ENCODE measurements at regions not wholly inside any gene's neighbourhood (a gene's known extent, or its start where the extent isn't known, plus 50 kb on each side); places are given as distances from the start of the nearest gene placed in this dataset.

GRCh38 chrX:116238567-116239255 is 68.2 kb downstream of the AGTR2 start:
- H3K4me2 ChIP-seq (ENCODE audit: low read length): no peak overlapping the region
- H3K23ac ChIP-seq (ENCODE audit: low read length): no peak overlapping the region
- no peak overlapping the region for H4K8ac ChIP-seq (ENCODE audit: low read depth, low read length)
- no peak overlapping the region for H3K4ac ChIP-seq (ENCODE audit: low read depth, low read length)
- no peak overlapping the region for H2AK5ac ChIP-seq (ENCODE audit: low read length)
- no peak overlapping the region for H3K18ac ChIP-seq (ENCODE audit: low read length)
- WGBS (ENCODE audit: extremely low coverage, insufficient coverage, low lambda C conversion rate): no CpG with 5 or more reads among the region's 2 CpGs
- no peak overlapping the region for H4K5ac ChIP-seq (ENCODE audit: low read length)
- H3K79me1 ChIP-seq (ENCODE audit: low read length): no peaks in the 10 kb centered on the region
- no peaks in the 10 kb centered on the region for H3K36me3 ChIP-seq (ENCODE audit: control insufficient read depth, insufficient read depth, low read length)
- H3K4me3 ChIP-seq (ENCODE audit: low read length): no peak overlapping the region
- no peak overlapping the region for H2BK5ac ChIP-seq (ENCODE audit: low read length)
- H3K27me3 ChIP-seq (ENCODE audit: insufficient read depth, low read length, poor library complexity): no peaks in the 10 kb centered on the region
- H3K56ac ChIP-seq (ENCODE audit: low read length): no peak overlapping the region
- no peak overlapping the region for H2BK120ac ChIP-seq (ENCODE audit: low read depth, low read length)
- H3K27ac ChIP-seq (ENCODE audit: low read depth, low read length): no peak overlapping the region
- H3K79me2 ChIP-seq (ENCODE audit: control insufficient read depth, insufficient read depth, low read length): no peaks in the 10 kb centered on the region
- no peak for DNase-seq
- H3K4me1 ChIP-seq (ENCODE audit: control insufficient read depth, low read depth, low read length): no peaks in the 10 kb centered on the region
- H3K9ac ChIP-seq (ENCODE audit: low read length): no peak overlapping the region
- H2BK15ac ChIP-seq (replicated peaks; ENCODE audit: low read depth): no peak overlapping the region

- Histone ChIP-seq H4K8ac (ENCODE audit: low read depth, low read length) (no peak overlapping the region), H2AK5ac (ENCODE audit: low read length) (no peak overlapping the region), H3K4me1 (ENCODE audit: control insufficient read depth, low read depth, low read length) (no peaks in the 10 kb centered on the region), H3K4me3 (ENCODE audit: low read length) (no peak overlapping the region), H3K56ac (ENCODE audit: low read length) (no peak overlapping the region), H3K23ac (ENCODE audit: low read length) (no peak overlapping the region), H3K27me3 (ENCODE audit: insufficient read depth, low read length, poor library complexity) (no peaks in the 10 kb centered on the region), H3K4ac (ENCODE audit: low read depth, low read length) (no peak overlapping the region), H2BK5ac (ENCODE audit: low read length) (no peak overlapping the region), H3K4me2 (ENCODE audit: low read length) (no peak overlapping the region), H2BK15ac (replicated peaks; ENCODE audit: low read depth) (no peak overlapping the region), H3K79me1 (ENCODE audit: low read length) (no peaks in the 10 kb centered on the region), H3K9ac (ENCODE audit: low read length) (no peak overlapping the region), H3K36me3 (ENCODE audit: control insufficient read depth, insufficient read depth, low read length) (no peaks in the 10 kb centered on the region), H4K5ac (ENCODE audit: low read length) (no peak overlapping the region), H3K18ac (ENCODE audit: low read length) (no peak overlapping the region), H3K27ac (ENCODE audit: low read depth, low read length) (no peak overlapping the region), H2BK120ac (ENCODE audit: low read depth, low read length) (no peak overlapping the region), H3K79me2 (ENCODE audit: control insufficient read depth, insufficient read depth, low read length) (no peaks in the 10 kb centered on the region)
- DNase-seq: no peak
- no CpG with 5 or more reads among the region's 8 CpGs for WGBS (ENCODE audit: extremely low coverage, insufficient coverage, low lambda C conversion rate)
Observed at GRCh38 chrX:116239944-116240840, 69.6 kb downstream of the AGTR2 start.

- Histone ChIP-seq H2AK5ac (ENCODE audit: low read length) (no peak overlapping the region), H4K5ac (ENCODE audit: low read length) (no peak overlapping the region), H3K23ac (ENCODE audit: low read length) (no peak overlapping the region), H3K4me1 (ENCODE audit: control insufficient read depth, low read depth, low read length) (no peaks in the 10 kb centered on the region), H2BK5ac (ENCODE audit: low read length) (no peak overlapping the region), H3K4me3 (ENCODE audit: low read length) (no peak overlapping the region), H4K8ac (ENCODE audit: low read depth, low read length) (no peak overlapping the region), H3K27me3 (ENCODE audit: insufficient read depth, low read length, poor library complexity) (no peaks in the 10 kb centered on the region), H2BK120ac (ENCODE audit: low read depth, low read length) (no peak overlapping the region), H3K18ac (ENCODE audit: low read length) (no peak overlapping the region), H3K56ac (ENCODE audit: low read length) (no peak overlapping the region), H2BK15ac (replicated peaks; ENCODE audit: low read depth) (no peak overlapping the region), H3K36me3 (ENCODE audit: control insufficient read depth, insufficient read depth, low read length) (no peaks in the 10 kb centered on the region), H3K79me2 (ENCODE audit: control insufficient read depth, insufficient read depth, low read length) (no peaks in the 10 kb centered on the region), H3K4ac (ENCODE audit: low read depth, low read length) (no peak overlapping the region), H3K27ac (ENCODE audit: low read depth, low read length) (no peak overlapping the region), H3K9ac (ENCODE audit: low read length) (no peak overlapping the region), H3K79me1 (ENCODE audit: low read length) (no peaks in the 10 kb centered on the region), H3K4me2 (ENCODE audit: low read length) (no peak overlapping the region)
- no peak for DNase-seq
Observed at GRCh38 chrX:116241001-116241400, 70.5 kb downstream of the AGTR2 start.

GRCh38 chrX:116243039-116243438 is 72.5 kb downstream of the AGTR2 start:
- Histone ChIP-seq H4K5ac (ENCODE audit: low read length) (no peak overlapping the region), H3K4ac (ENCODE audit: low read depth, low read length) (no peak overlapping the region), H3K4me2 (ENCODE audit: low read length) (no peak overlapping the region), H3K9ac (ENCODE audit: low read length) (no peak overlapping the region), H3K4me1 (ENCODE audit: control insufficient read depth, low read depth, low read length) (no peaks in the 10 kb centered on the region), H2BK15ac (replicated peaks; ENCODE audit: low read depth) (no peak overlapping the region), H3K79me1 (ENCODE audit: low read length) (no peaks in the 10 kb centered on the region), H2BK120ac (ENCODE audit: low read depth, low read length) (no peak overlapping the region), H3K23ac (ENCODE audit: low read length) (no peak overlapping the region), H3K36me3 (ENCODE audit: control insufficient read depth, insufficient read depth, low read length) (no peaks in the 10 kb centered on the region), H2BK5ac (ENCODE audit: low read length) (no peak overlapping the region), H3K27ac (ENCODE audit: low read depth, low read length) (no peak overlapping the region), H3K27me3 (ENCODE audit: insufficient read depth, low read length, poor library complexity) (no peaks in the 10 kb centered on the region), H3K56ac (ENCODE audit: low read length) (no peak overlapping the region), H4K8ac (ENCODE audit: low read depth, low read length) (no peak overlapping the region), H3K79me2 (ENCODE audit: control insufficient read depth, insufficient read depth, low read length) (no peaks in the 10 kb centered on the region), H3K18ac (ENCODE audit: low read length) (no peak overlapping the region), H2AK5ac (ENCODE audit: low read length) (no peak overlapping the region), H3K4me3 (ENCODE audit: low read length) (no peak overlapping the region)
- DNase-seq: no peak

- no peak overlapping the region for H4K8ac ChIP-seq (ENCODE audit: low read depth, low read length)
- no peak overlapping the region for H2BK120ac ChIP-seq (ENCODE audit: low read depth, low read length)
- H3K27ac ChIP-seq (ENCODE audit: low read depth, low read length): no peak overlapping the region
- H3K9ac ChIP-seq (ENCODE audit: low read length): no peak overlapping the region
- H3K23ac ChIP-seq (ENCODE audit: low read length): no peak overlapping the region
- no peak overlapping the region for H4K5ac ChIP-seq (ENCODE audit: low read length)
- no CpG with 5 or more reads among the region's 2 CpGs for WGBS (ENCODE audit: extremely low coverage, insufficient coverage, low lambda C conversion rate)
- no peak overlapping the region for H3K4me3 ChIP-seq (ENCODE audit: low read length)
- H3K4me2 ChIP-seq (ENCODE audit: low read length): no peak overlapping the region
- H2AK5ac ChIP-seq (ENCODE audit: low read length): no peak overlapping the region
- H3K36me3 ChIP-seq (ENCODE audit: control insufficient read depth, insufficient read depth, low read length): no peaks in the 10 kb centered on the region
- no peak for DNase-seq
- H2BK15ac ChIP-seq (replicated peaks; ENCODE audit: low read depth): no peak overlapping the region
- no peaks in the 10 kb centered on the region for H3K27me3 ChIP-seq (ENCODE audit: insufficient read depth, low read length, poor library complexity)
- H2BK5ac ChIP-seq (ENCODE audit: low read length): no peak overlapping the region
- H3K56ac ChIP-seq (ENCODE audit: low read length): no peak overlapping the region
- no peak overlapping the region for H3K4ac ChIP-seq (ENCODE audit: low read depth, low read length)
- H3K79me2 ChIP-seq (ENCODE audit: control insufficient read depth, insufficient read depth, low read length): no peaks in the 10 kb centered on the region
- H3K79me1 ChIP-seq (ENCODE audit: low read length): no peaks in the 10 kb centered on the region
- no peak overlapping the region for H3K18ac ChIP-seq (ENCODE audit: low read length)
- H3K4me1 ChIP-seq (ENCODE audit: control insufficient read depth, low read depth, low read length): no peaks in the 10 kb centered on the region
Observed at GRCh38 chrX:116246261-116246660, 75.7 kb downstream of the AGTR2 start.

All from mesendoderm (in vitro differentiated cells).